SJCRH30 (cell line): ENCODE measurements at regions not wholly inside any gene's neighbourhood (a gene's known extent, or its start where the extent isn't known, plus 50 kb on each side); places are given as distances from the start of the nearest gene placed in this dataset.

Source experiments
- DNase-seq, 2 experiments: peaks; one replicate each; pipeline ENCODE4 v3.0.0-alpha.2; 2015 to 2020
- H3K27ac ChIP-seq: fragments of 250-450 bp; sonication (Bioruptor Pico); 2 replicates; pipeline ENCODE4 v1.5.1; 2020; ENCODE audit warnings: mild to moderate bottlenecking, moderate library complexity
- H3K27me3 ChIP-seq: fragments of 250-450 bp; sonication (Bioruptor Pico); 2 replicates; pipeline ENCODE4 v1.5.1; 2020; ENCODE audit warnings: mild to moderate bottlenecking, moderate library complexity
- H3K36me3 ChIP-seq: fragments of 250-450 bp; sonication (Bioruptor Pico); 2 replicates; pipeline ENCODE4 v1.5.1; 2020; ENCODE audit warnings: mild to moderate bottlenecking, moderate library complexity
- H3K4me1 ChIP-seq: fragments of 250-450 bp; sonication (Bioruptor Pico); 2 replicates; pipeline ENCODE4 v1.5.1; 2020; ENCODE audit warnings: mild to moderate bottlenecking, moderate library complexity
- H3K4me3 ChIP-seq: fragments of 250-450 bp; sonication (Bioruptor Pico); 2 replicates; pipeline ENCODE4 v1.5.1; 2020; ENCODE audit warnings: mild to moderate bottlenecking, moderate library complexity
- H3K9me3 ChIP-seq: fragments of 250-450 bp; sonication (Bioruptor Pico); replicated peaks from 2 replicates; pipeline ENCODE4 v1.5.1; 2020; ENCODE audit warnings: mild to moderate bottlenecking, moderate library complexity

DNA sequence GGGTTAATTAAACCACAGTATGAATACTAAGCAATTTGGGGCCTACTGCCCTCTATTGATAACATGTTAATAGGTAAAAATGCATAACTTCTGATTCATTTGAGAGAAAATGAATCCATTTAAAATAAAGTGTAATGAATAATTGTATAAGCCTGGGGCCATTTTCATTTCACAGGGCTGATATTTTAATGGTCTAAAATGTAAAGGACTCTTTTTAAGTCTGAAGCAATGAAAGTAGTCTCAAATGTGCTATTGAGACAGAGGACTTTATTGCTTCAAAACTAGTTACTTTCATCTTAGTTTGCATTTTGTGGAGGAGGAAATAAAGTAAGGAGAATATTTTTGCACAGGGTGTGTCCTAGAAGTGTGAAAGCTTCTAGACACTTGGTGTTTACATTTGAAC lies 155.4 kb downstream of the TLR5 start:
- no peaks in the 10 kb centered on the region for H3K9me3 ChIP-seq
- H3K27me3 ChIP-seq, result no peaks in the 10 kb centered on the region
- DNase-seq, result no peak
- no peak overlapping the region for H3K27ac ChIP-seq
- H3K4me3 ChIP-seq, result no peak overlapping the region
- H3K36me3 ChIP-seq, result peaks cover 36% of the 10 kb centered on the region
- H3K4me1 ChIP-seq, result no peaks in the 10 kb centered on the region

DNA sequence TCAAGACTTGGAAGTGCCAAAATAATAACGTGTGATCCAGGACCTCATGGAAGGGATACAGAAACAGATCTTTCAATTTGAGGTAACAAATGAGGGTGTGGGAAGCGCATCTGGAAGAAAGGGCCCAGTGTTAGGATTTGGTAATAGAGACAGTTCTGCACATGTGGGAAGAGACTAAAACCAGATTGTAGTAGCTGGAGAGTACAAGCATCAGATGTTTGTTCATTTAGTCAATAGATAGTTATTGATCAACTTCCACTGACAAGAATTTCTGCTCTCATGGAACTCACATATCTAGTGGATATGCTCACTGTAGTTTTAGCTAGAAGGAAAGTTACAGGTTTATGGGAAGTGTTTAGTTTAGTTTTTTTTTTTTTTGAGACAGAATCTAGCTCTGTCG lies 153.6 kb downstream of the TLR5 start:
- H3K9me3 ChIP-seq, result no peaks in the 10 kb centered on the region
- H3K4me3 ChIP-seq, result no peak overlapping the region
- peaks cover 40% of the 10 kb centered on the region for H3K36me3 ChIP-seq
- no peak for DNase-seq
- no peak overlapping the region for H3K27ac ChIP-seq
- no peaks in the 10 kb centered on the region for H3K27me3 ChIP-seq
- peaks cover 3% of the 10 kb centered on the region; the same call in 1 of the 2 replicates for H3K4me1 ChIP-seq

DNA sequence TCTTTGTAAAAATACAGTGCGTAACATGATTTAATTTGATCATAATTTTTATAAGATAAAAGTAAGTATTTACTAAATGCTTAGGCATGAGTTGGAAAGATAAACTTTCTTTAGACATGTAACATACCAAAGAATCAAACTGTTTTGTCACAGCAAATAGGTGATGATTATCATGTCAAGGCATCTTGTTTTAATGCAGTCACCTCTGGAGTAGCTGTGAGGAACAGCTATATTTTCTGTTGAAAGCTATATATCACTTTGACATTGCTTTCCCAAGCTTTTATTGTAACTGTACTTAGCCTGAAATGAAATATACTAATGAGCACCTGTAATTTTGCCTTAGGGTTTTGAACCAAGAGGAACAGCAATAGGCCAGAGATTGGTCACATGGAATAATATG lies 151.9 kb downstream of the TLR5 start:
- no peaks in the 10 kb centered on the region for H3K9me3 ChIP-seq
- H3K36me3 ChIP-seq, result peaks cover 43% of the 10 kb centered on the region
- no peak for DNase-seq
- no peak overlapping the region for H3K4me3 ChIP-seq
- H3K27me3 ChIP-seq, result no peaks in the 10 kb centered on the region
- H3K4me1 ChIP-seq, result peaks cover 3% of the 10 kb centered on the region; the same call in 1 of the 2 replicates
- no peak overlapping the region for H3K27ac ChIP-seq

DNA sequence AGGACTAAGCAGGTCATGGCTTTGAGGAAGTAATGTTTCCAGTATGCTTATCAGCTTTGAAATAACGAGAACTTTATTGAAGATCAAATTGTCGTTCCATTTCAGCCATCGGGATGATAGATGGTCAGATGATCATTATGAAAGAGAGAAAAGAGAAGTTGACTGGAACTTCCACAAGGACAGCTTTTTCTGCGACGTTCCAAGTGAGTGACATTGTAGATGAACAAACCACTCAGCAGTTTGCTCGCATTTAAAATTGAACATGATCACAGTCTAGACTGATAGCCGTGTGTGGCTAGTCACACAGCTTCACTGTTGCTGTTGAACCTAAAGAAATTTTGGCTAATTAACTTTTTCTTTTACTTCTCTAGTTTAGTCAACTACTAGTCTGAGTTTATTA lies 151.1 kb downstream of the TLR5 start:
- H3K4me1 ChIP-seq, result peaks cover 5% of the 10 kb centered on the region; the same call in 1 of the 2 replicates
- H3K27ac ChIP-seq, result no peak overlapping the region
- H3K36me3 ChIP-seq, result peaks cover 44% of the 10 kb centered on the region
- no peak for DNase-seq
- no peaks in the 10 kb centered on the region for H3K9me3 ChIP-seq
- H3K27me3 ChIP-seq, result no peaks in the 10 kb centered on the region
- H3K4me3 ChIP-seq, result no peak overlapping the region

DNA sequence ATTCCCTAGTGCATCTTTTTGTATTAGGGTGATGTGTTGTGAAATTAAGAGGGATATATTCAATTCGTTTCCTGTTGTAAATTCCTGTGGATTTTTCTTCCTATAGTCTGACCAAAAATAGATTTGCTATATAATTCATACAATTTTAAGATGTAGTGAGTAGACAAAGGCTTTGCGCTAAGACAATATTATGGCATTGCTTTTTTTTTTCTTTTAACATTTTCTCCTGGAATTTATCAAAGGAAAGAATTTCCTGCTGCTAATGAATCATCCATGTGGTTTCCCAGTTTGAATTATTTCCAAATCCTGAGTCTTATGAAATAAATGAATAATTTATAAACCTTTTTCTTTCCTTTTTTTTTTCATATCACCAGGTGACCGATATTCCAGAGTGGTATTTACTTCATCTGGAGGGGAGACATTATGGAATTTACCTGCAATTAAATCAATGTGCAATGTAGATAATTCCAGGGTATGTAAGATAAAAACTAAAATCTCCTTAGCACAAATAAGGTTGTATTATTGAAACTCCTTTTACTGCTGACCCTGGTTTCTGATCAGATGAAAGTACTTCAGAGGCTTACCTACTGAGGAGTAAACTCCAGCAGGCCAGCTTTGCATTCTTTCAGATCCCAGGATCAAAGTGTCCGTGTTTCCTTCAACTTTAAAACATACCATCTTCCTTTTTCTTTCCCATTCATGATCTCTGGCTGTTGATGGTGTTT lies 148.4 kb downstream of the TLR5 start:
- Histone ChIP-seq H3K27me3 (no peaks in the 10 kb centered on the region), H3K4me1 (peaks cover 5% of the 10 kb centered on the region; the same call in 1 of the 2 replicates), H3K27ac (no peak overlapping the region), H3K9me3 (no peaks in the 10 kb centered on the region), H3K4me3 (no peak overlapping the region), H3K36me3 (peaks cover 56% of the 10 kb centered on the region)
- no peak for DNase-seq

DNA sequence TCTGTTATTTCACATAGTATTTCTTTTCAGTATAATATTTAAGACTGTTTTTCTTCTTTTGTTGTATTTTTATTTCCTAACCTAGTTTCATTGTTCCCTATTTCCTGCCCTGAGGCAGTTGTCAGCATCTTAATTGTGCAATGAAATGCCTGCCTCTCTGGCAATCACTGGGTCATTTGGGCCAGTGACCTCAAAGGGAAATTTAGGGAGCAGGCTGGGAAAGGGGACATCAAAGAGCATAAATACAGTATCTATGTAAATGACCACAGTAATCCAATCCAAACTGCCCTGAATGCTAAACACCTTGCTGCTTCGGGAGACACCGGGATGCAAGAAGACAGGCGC lies 147.8 kb downstream of the TLR5 start:
- no peak for DNase-seq
- H3K4me1 ChIP-seq, result peaks cover 8% of the 10 kb centered on the region
- no peak overlapping the region for H3K27ac ChIP-seq
- peaks cover 61% of the 10 kb centered on the region for H3K36me3 ChIP-seq
- no peaks in the 10 kb centered on the region for H3K9me3 ChIP-seq
- H3K4me3 ChIP-seq, result no peak overlapping the region
- H3K27me3 ChIP-seq, result no peaks in the 10 kb centered on the region

DNA sequence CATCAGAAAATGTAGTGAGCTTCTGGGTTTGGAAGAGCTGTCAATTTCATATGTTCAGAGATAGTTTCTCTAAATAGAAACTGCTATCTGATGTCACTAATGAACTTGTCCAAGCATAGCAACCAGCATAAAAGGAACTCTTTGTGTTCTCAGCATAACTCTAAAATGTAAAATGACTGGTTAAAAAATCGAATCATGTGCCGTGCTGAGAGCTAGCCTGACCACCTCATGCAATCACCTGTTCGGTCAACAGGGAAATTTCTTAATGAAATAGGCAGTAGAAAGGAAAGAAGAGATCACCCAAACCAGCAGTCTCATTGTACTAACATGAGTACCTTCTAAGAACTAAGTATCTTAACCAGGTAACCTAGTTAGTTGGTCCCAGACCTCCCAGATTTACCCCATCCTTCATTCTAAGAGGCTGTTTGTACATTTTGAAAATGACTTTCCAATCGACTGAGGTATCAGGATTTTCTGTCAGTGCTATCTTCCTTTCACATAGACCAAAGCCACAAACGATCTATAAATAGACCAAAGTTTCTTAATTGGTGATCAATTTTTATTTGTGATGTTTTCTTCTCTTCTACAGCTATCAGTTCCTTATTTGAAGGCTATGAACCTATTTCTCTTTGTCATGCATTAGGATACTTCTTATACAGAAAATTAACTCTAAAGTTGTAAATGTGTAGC lies 147.3 kb downstream of the TLR5 start:
- no peak overlapping the region for H3K4me3 ChIP-seq
- peaks cover 14% of the 10 kb centered on the region for H3K4me1 ChIP-seq
- no peak overlapping the region for H3K27ac ChIP-seq
- no peaks in the 10 kb centered on the region for H3K27me3 ChIP-seq
- H3K36me3 ChIP-seq, result peaks cover 60% of the 10 kb centered on the region
- no peak for DNase-seq
- H3K9me3 ChIP-seq, result no peaks in the 10 kb centered on the region

DNA sequence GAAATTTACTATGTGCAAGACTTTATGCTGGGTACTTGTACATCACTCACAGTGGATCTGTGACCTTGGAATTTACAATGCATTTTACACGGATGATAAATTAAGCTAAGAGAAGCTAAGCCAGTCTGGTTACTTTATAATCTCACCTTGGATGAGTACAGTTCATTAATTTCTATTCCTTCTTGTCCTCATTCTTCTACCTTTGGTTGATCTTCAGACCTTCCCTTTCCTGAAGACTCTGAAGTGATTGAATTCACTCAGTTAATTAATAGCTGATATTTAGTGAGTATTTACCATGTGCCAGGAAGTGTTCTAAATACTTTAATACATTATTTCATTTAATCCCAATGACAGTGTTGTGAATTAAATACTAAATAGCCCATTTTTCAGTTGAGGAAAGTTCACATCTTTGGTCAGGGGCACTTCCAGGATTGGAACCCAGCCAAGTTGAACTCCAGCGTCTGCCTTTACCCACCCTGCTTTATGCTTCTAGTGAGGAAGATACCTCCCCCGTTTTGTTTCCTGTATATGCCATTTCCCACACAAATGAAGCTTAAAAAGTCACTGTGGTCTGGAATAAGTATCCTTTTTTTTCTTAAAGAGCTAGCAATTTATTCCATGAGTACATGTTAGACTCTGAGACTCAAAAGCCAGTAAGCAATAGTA lies 146.6 kb downstream of the TLR5 start:
- no peak for DNase-seq
- Histone ChIP-seq H3K9me3 (no peaks in the 10 kb centered on the region), H3K36me3 (peaks cover 57% of the 10 kb centered on the region), H3K27ac (no peak overlapping the region), H3K4me3 (no peak overlapping the region), H3K4me1 (peaks cover 21% of the 10 kb centered on the region), H3K27me3 (no peaks in the 10 kb centered on the region)

DNA sequence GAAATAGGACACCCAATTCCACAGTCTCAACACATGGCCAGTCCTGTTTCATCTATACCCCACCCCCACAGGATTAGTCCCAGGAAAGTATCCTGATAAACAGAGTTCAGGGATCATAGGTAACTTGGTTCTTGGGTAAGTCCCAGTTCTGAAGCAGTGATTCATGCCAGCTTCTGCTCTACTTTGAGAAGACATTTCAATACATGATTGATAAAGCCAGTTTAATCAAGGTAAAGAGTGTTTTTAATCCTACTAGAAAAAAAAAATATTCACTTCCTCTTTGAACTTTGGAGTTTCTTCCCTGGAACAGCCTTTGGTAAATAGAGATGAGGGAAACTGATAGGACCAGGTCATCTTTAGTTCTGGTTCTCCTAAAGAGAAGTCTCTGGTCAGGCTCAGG lies 142.4 kb downstream of the TLR5 start:
- peak in 1 of 2 experiments; percentile 43 for DNase-seq
- Histone ChIP-seq H3K27ac (no peak overlapping the region), H3K27me3 (no peaks in the 10 kb centered on the region), H3K4me1 (peaks cover 27% of the 10 kb centered on the region), H3K36me3 (peaks cover 57% of the 10 kb centered on the region), H3K4me3 (no peak overlapping the region), H3K9me3 (no peaks in the 10 kb centered on the region)

DNA sequence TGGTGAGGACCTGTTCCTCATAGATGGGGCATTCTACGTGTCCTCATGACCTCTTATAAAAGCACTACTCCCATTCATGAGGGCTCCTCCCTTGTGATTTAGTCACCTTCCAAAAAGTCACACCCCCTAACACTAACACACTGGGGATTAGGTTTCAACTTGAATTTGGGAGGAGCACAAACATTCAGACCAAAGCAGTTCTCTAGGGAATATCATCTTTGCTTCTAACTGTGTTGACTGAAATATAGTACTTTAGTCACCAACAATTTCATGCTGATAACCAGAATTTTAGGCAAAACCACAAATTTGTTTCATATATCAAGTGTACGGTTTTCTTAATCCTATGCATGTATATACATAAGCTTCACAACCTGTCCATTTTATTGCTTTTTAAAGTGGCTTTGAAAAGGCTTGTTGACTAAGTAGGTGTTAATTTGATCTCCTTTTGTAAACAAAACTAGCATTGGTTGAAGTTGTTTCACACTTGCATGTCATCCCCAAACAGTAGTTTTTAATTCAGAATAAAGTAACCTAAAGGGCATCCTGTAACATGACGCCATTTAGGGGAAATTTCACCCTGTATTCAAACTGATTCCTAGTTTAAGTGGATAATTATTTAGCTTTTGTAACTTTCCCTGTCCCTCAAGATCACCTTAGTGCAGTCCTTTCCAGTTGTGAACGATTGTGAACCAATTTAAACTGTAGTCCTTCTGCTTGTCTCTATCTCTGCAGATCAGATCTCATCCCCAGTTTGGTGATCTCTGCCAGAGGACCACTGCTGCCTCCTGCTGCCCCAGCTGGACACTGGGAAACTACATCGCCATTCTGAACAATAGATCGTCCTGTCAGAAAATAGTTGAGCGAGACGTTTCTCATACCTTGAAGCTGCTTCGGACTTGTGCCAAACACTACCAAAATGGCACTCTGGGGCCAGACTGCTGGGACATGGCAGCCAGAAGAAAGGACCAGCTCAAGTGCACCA lies 141.1 kb downstream of the TLR5 start:
- no peaks in the 10 kb centered on the region for H3K9me3 ChIP-seq
- H3K36me3 ChIP-seq, result peaks cover 55% of the 10 kb centered on the region
- H3K27me3 ChIP-seq, result no peaks in the 10 kb centered on the region
- peak; percentile 44 to 82 for DNase-seq
- H3K4me3 ChIP-seq, result no peak overlapping the region
- H3K27ac ChIP-seq, result no peak overlapping the region
- peaks cover 25% of the 10 kb centered on the region for H3K4me1 ChIP-seq

DNA sequence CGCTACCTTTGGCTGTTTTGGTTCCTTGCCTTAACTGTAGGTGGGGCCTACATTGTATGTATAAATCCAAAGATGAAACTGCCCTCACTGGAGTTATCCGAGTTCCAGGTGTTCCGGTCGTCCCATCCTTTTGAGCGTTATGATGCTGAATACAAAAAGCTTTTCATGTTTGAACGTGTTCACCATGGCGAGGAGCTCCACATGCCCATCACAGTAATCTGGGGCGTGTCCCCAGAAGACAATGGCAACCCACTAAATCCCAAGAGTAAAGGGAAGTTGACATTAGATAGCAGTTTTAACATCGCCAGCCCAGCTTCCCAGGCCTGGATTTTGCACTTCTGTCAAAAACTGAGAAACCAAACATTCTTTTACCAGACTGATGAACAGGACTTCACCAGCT lies 139.5 kb downstream of the TLR5 start:
- peaks cover 59% of the 10 kb centered on the region for H3K36me3 ChIP-seq
- no peak overlapping the region for H3K4me3 ChIP-seq

DNA sequence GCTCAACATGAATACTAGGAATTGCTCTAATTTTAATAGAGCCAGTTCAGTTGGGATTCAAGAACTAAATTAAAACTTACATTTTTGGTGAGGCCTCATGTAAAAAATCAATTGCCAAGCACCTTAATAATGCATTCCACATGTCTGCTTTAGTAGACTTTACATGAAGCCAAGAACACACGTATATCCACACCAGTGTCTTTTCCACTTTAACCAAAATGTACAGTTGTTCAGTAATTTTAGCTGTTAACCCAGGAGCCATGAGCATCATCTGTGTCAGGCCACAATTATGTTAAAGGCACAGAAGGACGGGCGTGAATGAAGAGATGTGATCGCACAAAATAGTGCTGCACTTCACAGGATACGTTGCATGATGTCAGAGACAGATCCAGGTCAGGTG lies 136.7 kb downstream of the TLR5 start:
- no peak overlapping the region for H3K4me3 ChIP-seq
- peaks cover 38% of the 10 kb centered on the region for H3K36me3 ChIP-seq
- H3K9me3 ChIP-seq, result no peaks in the 10 kb centered on the region
- no peak overlapping the region for H3K27ac ChIP-seq
- no peak for DNase-seq
- peaks cover 35% of the 10 kb centered on the region for H3K4me1 ChIP-seq
- no peaks in the 10 kb centered on the region for H3K27me3 ChIP-seq

More for the DNA sequence above, 139.5 kb downstream of the TLR5 start:
- H3K27ac ChIP-seq, result no peak overlapping the region
- H3K4me1 ChIP-seq, result peaks cover 25% of the 10 kb centered on the region
- DNase-seq, result no peak
- H3K9me3 ChIP-seq, result no peaks in the 10 kb centered on the region
- H3K27me3 ChIP-seq, result no peaks in the 10 kb centered on the region

DNA sequence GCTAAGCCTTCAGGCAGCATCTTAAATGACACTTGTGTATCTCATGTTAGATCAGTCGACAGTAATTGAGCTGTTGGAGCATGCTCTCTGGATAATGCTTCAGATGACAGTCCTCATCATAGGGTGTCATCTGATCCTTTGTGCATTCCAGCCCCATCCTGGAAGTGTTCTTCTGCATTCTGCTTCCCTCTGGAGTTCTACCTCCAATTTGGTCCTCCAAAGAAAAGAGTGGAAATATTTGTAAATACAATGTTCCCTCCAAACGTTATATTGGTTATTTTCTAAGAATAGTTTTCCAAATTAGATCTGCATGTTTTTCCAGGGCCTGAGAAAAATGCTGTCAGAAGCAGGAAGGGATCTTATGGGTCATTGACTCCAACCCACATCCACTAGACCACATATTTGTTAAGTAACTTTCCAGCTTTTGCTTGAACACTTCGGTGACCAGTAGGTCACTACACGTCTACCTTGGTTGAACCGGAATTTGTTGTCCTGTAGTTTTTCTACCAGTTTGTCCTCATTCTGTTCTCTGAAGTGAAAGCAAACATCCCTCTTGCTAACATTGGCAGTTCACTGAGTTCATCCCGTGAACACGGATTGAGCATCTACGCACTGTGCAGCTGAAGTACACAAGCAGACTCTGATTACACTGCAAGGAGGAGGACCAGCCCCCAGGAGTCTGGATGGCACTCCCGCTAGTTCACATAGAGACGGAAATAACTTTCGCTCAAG lies 136.0 kb downstream of the TLR5 start:
- Histone ChIP-seq H3K27ac (no peak overlapping the region), H3K9me3 (no peaks in the 10 kb centered on the region), H3K27me3 (no peaks in the 10 kb centered on the region), H3K36me3 (peaks cover 38% of the 10 kb centered on the region), H3K4me1 (peaks cover 33% of the 10 kb centered on the region), H3K4me3 (no peak overlapping the region)
- DNase-seq, result no peak

DNA sequence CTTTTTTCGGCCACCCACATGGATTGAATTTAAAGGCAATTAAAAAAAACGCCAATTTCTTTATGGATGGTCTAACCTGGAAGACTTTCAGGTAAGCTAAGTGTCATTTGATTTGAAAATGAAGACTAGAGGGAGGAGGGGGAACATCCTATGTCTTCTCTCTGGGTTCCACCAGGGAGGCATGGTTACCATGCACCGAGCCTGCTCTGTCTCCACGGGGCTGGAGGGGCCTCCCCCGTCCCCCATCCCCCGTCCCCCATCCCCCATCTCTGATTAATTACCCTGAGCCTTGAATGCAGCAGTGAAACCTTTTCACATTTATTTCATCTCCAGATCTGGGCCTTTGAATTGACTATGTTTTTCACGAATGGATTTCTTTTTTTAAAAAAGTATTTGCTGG lies 135.1 kb downstream of the TLR5 start:
- Histone ChIP-seq H3K27ac (no peak overlapping the region), H3K4me3 (no peak overlapping the region), H3K4me1 (peaks cover 31% of the 10 kb centered on the region), H3K27me3 (no peaks in the 10 kb centered on the region), H3K36me3 (peaks cover 33% of the 10 kb centered on the region), H3K9me3 (no peaks in the 10 kb centered on the region)
- no peak for DNase-seq
